HG03045 (cell line): ENCODE measurements at regions not wholly inside any gene's neighbourhood (a gene's known extent, or its start where the extent isn't known, plus 50 kb on each side); places are given as distances from the start of the nearest gene placed in this dataset.

Source experiments
- ATAC-seq: cut with Tn5 transposase; IDR thresholded peaks from one replicate; pipeline ENCODE4 v1.9.1; 2021; ENCODE audit warnings: mild to moderate bottlenecking, moderate library complexity; ENCODE audit not compliant: unreplicated experiment

DNA sequence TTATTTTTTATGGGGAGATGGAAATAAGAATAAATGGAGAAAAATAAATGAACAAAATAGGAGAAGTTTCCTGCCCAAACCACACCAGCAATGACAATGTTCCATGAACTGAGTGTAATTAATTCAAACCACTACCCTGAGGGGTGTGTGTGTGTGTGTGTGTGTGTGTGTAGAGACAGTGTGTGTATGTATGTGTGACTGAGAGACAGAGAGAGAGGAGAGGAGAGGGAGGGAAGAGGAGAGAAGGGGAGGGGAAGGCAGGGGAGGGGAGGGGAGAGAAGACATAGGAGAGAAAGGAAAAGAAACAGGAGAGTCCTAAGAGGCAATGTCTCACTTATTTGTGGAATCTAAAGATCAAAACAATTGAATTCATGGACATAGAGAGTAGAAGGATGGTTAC lies 65.0 kb upstream of the POU2AF1 start:
- ATAC-seq, result no peak

GRCh38 chr11:111443640-111444039 lies 64.6 kb upstream of the POU2AF1 start:
- ATAC-seq, result no peak

GRCh38 chr11:111443032-111443431 lies 64.0 kb upstream of the POU2AF1 start:
- no peak for ATAC-seq

GRCh38 chr11:111441443-111441842 lies 62.4 kb upstream of the POU2AF1 start:
- ATAC-seq, result no peak

DNA sequence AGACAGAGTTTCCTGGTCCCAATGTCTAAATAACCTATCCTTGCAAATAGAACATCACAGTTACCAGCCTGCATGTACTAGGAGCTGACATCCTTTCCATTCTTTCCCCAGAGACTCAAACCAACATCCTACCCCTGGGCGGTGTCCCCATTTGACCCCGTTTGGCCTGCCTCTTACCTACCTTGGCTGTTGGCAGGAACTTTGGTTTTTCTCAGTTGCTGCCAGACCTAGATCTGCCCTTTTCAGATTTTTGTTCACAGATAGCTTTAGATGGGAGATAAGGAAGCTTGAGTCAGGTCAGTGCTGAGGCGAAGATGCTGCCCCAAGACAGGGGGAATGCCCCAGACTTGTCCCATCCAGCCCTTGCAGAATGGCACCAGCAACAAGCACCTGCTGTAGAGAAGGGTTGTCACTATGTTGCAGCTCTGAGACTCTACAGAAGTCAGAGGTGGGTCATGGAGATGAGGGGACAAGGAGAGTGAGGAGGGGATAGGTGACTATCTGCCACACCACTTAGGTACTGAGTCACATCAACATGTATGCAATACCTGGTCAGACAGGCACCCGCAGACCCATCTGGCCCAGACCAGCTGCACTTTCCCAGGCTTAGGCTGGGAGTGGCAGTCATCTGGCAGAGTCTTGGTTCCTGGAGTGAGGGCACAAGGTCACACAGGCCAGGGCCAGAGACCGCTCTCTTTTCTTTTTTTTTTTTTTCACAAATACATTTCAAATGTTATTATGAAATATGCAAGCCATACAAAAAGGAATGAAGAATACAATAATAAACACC lies 61.5 kb upstream of the POU2AF1 start:
- ATAC-seq, result no peak

GRCh38 chr11:111439901-111440300 lies 60.8 kb upstream of the POU2AF1 start:
- ATAC-seq, result no peak

GRCh38 chr11:111438846-111439520 lies 59.9 kb upstream of the POU2AF1 start:
- no peak for ATAC-seq

GRCh38 chr11:111438168-111438567 lies 59.1 kb upstream of the POU2AF1 start:
- no peak for ATAC-seq

DNA sequence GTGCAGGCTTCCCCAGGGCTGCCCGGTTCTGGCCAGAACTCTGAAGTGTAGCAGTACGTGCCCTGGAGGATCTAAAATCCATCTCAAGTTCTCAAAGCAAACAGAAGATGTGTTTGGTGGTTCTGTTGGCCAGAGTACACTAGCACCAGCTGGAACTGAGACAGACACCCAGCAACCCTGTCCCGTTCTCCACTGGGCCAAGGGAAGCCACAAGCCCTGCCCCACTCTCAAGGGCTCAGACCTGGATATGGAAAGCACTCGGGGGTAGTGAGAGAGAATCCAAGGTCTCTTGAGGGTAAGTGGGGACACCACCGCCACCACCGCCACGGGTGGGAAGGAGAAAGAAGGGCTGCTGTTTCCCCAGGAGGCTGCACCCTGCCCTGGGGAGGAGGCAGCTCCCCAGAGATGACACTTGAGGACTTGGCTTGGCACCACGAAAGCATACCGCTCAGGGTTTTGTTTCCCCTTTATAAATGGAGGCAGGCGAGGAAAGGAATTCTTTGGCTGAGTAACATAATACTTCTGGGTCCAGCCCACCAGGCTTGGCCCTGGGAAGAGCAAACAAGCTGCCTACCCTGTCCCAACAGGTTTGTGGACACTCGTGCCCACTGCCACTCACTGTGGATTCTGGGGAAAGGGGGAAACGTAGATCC lies 56.1 kb upstream of the POU2AF1 start:
- ATAC-seq, result no peak

- peak; percentile 67 for ATAC-seq
Observed at GRCh38 chr11:111429066-111429506, 50.0 kb upstream of the POU2AF1 start.
